22Rv1 (cell line): ENCODE measurements at regions not wholly inside any gene's neighbourhood (a gene's known extent, or its start where the extent isn't known, plus 50 kb on each side); places are given as distances from the start of the nearest gene placed in this dataset.

ENCODE experiments used
- CTCF ChIP-seq: fragments of 450-650 bp; IDR thresholded peaks from 2 replicates; pipeline ENCODE4 v1.5.1; 2017; ENCODE audit warnings: mild to moderate bottlenecking
- ZFX ChIP-seq: fragments of 450-650 bp; IDR thresholded peaks from 2 replicates; pipeline ENCODE4 v1.6.1; 2017; ENCODE audit warnings: antibody characterized with exemption, borderline replicate concordance

- TF ChIP-seq CTCF (no peak), ZFX (no peak)
Measured at GRCh38 chr15:70447928-70448698, 315.2 kb downstream of the UACA start.
